Type B pancreatic cell (in vitro differentiated cells): ENCODE measurements at regions not wholly inside any gene's neighbourhood (a gene's known extent, or its start where the extent isn't known, plus 50 kb on each side); places are given as distances from the start of the nearest gene placed in this dataset.
"Not testable (repeated sequence)": the region's sequence is repeated elsewhere in the genome, so short reads cannot be mapped to it uniquely, and the experiment has no call there.

Experiments
- DNase-seq: peaks from one replicate; pipeline ENCODE4 v3.0.0; 2021; ENCODE audit warnings: mixed read lengths; ENCODE audit not compliant: unreplicated experiment; ENCODE audit errors: extremely low spot score
- H3K27ac Mint-ChIP-seq: 2 replicates; pipeline ENCODE4 v1.8.0; 2021; ENCODE audit warnings: mild to moderate bottlenecking, mixed read lengths
- H3K27me3 Mint-ChIP-seq: 2 replicates; pipeline ENCODE4 v1.8.0; 2021; ENCODE audit warnings: mixed read lengths
- H3K36me3 Mint-ChIP-seq: 2 replicates; pipeline ENCODE4 v1.8.0; 2021; ENCODE audit warnings: mixed read lengths
- H3K4me1 Mint-ChIP-seq: one replicate; pipeline ENCODE4 v1.8.0; 2021; ENCODE audit warnings: mixed read lengths; ENCODE audit not compliant: unreplicated experiment
- H3K4me3 Mint-ChIP-seq: 2 replicates; pipeline ENCODE4 v1.8.0; 2021; ENCODE audit warnings: mild to moderate bottlenecking, mixed read lengths
- H3K9me3 Mint-ChIP-seq: 2 replicates; pipeline ENCODE4 v1.8.0; 2021; ENCODE audit warnings: mixed read lengths
- TF ChIP-seq, protein P1 (sequence below): fragments of 200-600 bp; sonication (generic); conservative IDR thresholded peaks from 2 replicates; pipeline ENCODE4 v1.5.0; 2021; ENCODE audit warnings: antibody characterized with exemption, mild to moderate bottlenecking

DNA sequence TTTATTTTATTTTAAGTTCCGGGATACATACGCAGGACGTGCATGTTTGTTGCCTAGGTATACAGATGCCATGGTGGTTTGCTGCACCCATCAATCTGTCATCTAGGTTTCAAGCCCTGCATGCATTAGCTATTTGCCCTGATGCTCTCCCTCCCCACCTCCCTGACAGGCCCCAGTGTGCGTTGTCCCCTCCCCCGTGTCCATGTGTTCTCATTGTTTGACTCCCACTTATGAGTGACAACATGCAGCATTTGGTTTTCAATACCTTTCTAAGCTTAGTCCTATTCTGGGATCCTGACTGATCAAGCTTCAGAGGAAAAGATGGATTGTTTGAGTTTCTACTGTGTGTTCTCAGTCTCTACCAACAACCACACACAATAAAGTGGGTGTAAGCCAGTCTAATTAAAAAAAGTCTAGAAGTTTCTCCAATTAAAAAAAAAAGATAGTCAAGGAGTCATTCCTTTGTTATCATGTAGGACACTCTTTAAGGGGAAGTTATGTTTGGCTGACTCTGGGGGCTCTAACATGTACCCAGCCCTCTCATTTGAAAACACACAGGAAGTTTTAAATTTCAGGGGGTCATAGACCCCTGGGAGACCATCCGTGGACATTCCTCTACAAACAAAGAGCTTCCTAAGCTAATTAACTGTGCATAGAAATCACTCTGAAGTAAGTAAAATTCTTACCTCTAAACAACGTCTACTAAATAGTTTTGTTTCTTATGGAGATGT is 66.3 kb upstream of the ADAMTS18 start:
- Mint-ChIP-seq H3K27ac (no peak overlapping the region), H3K9me3 (peaks cover 4% of the 10 kb centered on the region), H3K27me3 (no peaks in the 10 kb centered on the region), H3K4me3 (no peak overlapping the region), H3K4me1 (no peaks in the 10 kb centered on the region), H3K36me3 (no peaks in the 10 kb centered on the region)
- TF ChIP-seq, protein P1, sequence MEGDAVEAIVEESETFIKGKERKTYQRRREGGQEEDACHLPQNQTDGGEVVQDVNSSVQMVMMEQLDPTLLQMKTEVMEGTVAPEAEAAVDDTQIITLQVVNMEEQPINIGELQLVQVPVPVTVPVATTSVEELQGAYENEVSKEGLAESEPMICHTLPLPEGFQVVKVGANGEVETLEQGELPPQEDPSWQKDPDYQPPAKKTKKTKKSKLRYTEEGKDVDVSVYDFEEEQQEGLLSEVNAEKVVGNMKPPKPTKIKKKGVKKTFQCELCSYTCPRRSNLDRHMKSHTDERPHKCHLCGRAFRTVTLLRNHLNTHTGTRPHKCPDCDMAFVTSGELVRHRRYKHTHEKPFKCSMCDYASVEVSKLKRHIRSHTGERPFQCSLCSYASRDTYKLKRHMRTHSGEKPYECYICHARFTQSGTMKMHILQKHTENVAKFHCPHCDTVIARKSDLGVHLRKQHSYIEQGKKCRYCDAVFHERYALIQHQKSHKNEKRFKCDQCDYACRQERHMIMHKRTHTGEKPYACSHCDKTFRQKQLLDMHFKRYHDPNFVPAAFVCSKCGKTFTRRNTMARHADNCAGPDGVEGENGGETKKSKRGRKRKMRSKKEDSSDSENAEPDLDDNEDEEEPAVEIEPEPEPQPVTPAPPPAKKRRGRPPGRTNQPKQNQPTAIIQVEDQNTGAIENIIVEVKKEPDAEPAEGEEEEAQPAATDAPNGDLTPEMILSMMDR, result no peak
- no peak for DNase-seq

DNA sequence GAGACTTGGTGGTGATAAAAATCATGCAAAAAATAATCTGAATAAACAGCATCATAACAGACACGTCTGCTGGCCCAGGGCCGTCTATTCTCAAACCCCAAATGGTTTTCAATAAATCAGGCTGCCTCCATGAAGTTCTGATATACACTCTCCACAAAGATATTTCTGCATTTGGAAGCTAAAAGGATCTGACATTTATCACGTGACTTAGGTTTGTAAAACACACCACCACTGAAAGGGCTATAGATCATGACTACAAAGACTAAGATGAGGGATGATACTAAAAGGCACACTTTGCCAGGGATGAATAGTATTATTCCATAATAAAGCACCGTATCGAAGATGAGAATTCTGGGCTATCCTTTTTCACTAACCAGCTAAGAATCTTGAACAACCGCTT is 67.6 kb upstream of the ADAMTS18 start:
- Mint-ChIP-seq H3K36me3 (no peaks in the 10 kb centered on the region), H3K9me3 (no peaks in the 10 kb centered on the region), H3K4me3 (no peak overlapping the region), H3K27me3 (peaks cover 3% of the 10 kb centered on the region), H3K4me1 (no peaks in the 10 kb centered on the region), H3K27ac (no peak overlapping the region)
- TF ChIP-seq, protein P1, result no peak
- no peak for DNase-seq

DNA sequence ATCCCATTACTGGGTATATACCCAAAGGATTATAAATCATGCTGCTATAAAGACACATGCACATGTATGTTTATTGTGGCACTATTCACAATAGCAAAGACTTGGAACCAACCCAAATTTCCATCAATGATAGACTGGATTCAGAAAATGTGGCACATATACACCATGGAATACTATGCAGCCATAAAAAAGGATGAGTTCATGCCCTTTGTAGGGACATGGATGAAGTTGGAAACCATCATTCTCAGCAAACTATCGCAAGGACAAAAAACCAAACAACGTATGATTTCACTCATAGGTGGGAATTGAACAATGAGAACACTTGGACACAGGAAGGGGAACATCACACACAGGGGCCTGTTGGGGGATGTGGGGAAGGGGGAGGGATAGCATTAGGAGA is 71.7 kb upstream of the ADAMTS18 start:
- H3K27ac Mint-ChIP-seq, H3K4me1 Mint-ChIP-seq, H3K36me3 Mint-ChIP-seq: not testable (repeated sequence)

DNA sequence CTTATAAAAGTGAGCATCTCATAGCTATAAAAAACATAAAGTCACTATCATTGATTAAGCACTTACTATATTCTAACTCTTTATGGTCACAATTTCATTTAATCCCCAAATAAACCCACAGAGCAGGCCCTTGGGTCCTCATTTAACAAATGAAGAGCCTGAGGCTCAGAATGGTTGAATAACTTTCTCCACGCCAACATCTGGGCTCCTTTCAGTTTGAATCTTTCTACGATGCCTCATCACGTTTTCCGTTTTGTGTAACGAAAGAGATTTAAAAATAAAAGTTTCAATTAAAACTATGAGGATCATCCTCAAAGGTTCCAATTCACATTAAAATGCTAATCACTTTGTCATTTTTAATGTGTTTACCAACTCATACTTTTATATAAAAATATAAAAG is 74.2 kb upstream of the ADAMTS18 start:
- Mint-ChIP-seq H3K4me1 (peaks cover 7% of the 10 kb centered on the region), H3K27ac (no peak overlapping the region), H3K27me3 (peaks cover 3% of the 10 kb centered on the region), H3K9me3 (no peaks in the 10 kb centered on the region), H3K36me3 (no peaks in the 10 kb centered on the region), H3K4me3 (no peak overlapping the region)
- TF ChIP-seq, protein P1, result no peak
- DNase-seq, result no peak

More for the DNA sequence above, 71.7 kb upstream of the ADAMTS18 start:
- not testable (repeated sequence) for H3K27me3 Mint-ChIP-seq, H3K4me3 Mint-ChIP-seq, H3K9me3 Mint-ChIP-seq, DNase-seq

DNA sequence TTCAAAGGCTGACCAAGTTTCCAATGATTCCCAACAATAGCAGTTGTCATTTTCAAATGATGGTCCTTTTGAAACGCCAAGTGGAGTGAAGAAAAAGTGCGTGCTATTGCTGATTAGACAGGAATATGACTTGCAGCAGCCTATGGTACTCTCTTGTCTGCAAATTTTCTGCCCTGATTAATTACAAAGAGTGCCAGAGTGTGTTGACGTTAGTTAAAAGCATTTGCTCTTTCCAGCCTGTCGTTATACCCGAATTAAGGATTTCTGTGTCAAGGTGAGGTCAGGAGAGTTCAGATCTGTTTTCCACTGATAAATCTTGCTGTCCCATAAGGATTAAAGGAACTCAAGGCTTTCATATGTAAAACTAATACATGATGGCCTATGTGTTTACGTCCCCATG is 75.0 kb upstream of the ADAMTS18 start:
- Mint-ChIP-seq H3K9me3 (no peaks in the 10 kb centered on the region), H3K4me1 (peaks cover 7% of the 10 kb centered on the region), H3K36me3 (no peaks in the 10 kb centered on the region), H3K4me3 (no peak overlapping the region), H3K27me3 (peaks cover 3% of the 10 kb centered on the region), H3K27ac (no peak overlapping the region)
- no peak for DNase-seq
- TF ChIP-seq, protein P1, result no peak

DNA sequence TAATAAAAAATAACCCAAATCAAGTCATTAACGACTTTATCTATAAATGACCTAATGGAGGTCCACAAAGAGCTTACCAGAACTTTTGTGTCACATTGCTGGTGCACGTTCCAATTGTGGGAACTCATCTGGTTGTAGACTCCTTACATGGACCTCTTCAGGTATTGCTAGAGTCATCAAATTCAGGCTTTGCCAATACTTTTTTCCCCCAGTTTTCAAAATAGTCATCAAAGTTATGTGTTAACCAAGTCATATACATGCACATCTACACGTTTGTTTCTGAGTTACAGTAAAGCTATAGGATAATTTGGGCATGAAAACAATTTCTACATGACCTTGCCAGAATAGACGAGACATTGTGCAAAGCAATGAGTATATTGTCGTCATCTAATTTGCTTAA is 76.2 kb upstream of the ADAMTS18 start:
- TF ChIP-seq, protein P1, result no peak
- Mint-ChIP-seq H3K4me3 (no peak overlapping the region), H3K27ac (no peak overlapping the region), H3K36me3 (no peaks in the 10 kb centered on the region), H3K9me3 (no peaks in the 10 kb centered on the region), H3K27me3 (peaks cover 3% of the 10 kb centered on the region), H3K4me1 (peaks cover 7% of the 10 kb centered on the region)
- DNase-seq, result no peak
